Natural killer cell (primary cell): ENCODE measurements at regions not wholly inside any gene's neighbourhood (a gene's known extent, or its start where the extent isn't known, plus 50 kb on each side); places are given as distances from the start of the nearest gene placed in this dataset.

ENCODE experiments used
- ATAC-seq, 3 donors: fragments of 150-1000 bp in 2 of 3; fragments of 200-7000 bp in 1 of 3; cut with Tn5 transposase; 1 replicate in 1 of 3; 2 replicates in 2 of 3; pipeline ENCODE4 v1.10.0; 2021; ENCODE audit warnings: mild to moderate bottlenecking in 2 of 3, moderate library complexity in 2 of 3
- DNase-seq, 2 donors: peaks; one replicate each; pipeline versions ENCODE4 v3.0.0 to v3.0.0-alpha.2; 2013 to 2021; ENCODE audit warnings: mixed read lengths in 1 of 2
- H3K27ac ChIP-seq: one replicate; pipeline ENCODE4 v1.5.1; 2013; ENCODE audit warnings: mild to moderate bottlenecking, low read length
- H3K27me3 ChIP-seq: one replicate; pipeline ENCODE4 v1.6.1; 2013; ENCODE audit warnings: low read length; ENCODE audit not compliant: control insufficient read depth, insufficient read depth
- H3K36me3 ChIP-seq: one replicate; pipeline ENCODE4 v1.6.1; 2013; ENCODE audit warnings: low read length; ENCODE audit not compliant: control insufficient read depth, insufficient read depth
- H3K4me1 ChIP-seq: one replicate; pipeline ENCODE4 v1.6.1; 2013; ENCODE audit warnings: low read length; ENCODE audit not compliant: control insufficient read depth, insufficient read depth
- H3K4me3 ChIP-seq: one replicate; pipeline ENCODE4 v1.5.1; 2013; ENCODE audit warnings: low read length
- H3K9me3 ChIP-seq: one replicate; pipeline ENCODE4 v1.6.1; 2013; ENCODE audit warnings: low read length; ENCODE audit not compliant: control insufficient read depth, insufficient read depth
- H3K27ac Mint-ChIP-seq, 2 donors: one replicate each; pipeline ENCODE4 v1.8.0; 2022; ENCODE audit warnings: mild to moderate bottlenecking in 2 of 2, mixed read lengths in 2 of 2, moderate library complexity in 1 of 2
- H3K27me3 Mint-ChIP-seq, 2 donors: one replicate each; pipeline ENCODE4 v1.8.0; 2022; ENCODE audit warnings: low read depth in 2 of 2, mixed read lengths in 2 of 2
- H3K36me3 Mint-ChIP-seq: one replicate; pipeline ENCODE4 v1.8.0; 2022; ENCODE audit warnings: mixed read lengths
- H3K4me1 Mint-ChIP-seq, 2 donors: one replicate each; pipeline ENCODE4 v1.8.0; 2022; ENCODE audit warnings: mixed read lengths in 2 of 2
- H3K4me3 Mint-ChIP-seq: one replicate; pipeline ENCODE4 v1.8.0; 2022; ENCODE audit warnings: mild to moderate bottlenecking, moderate library complexity, mixed read lengths
- H3K9me3 Mint-ChIP-seq, 2 donors: one replicate each; pipeline ENCODE4 v1.8.0; 2022; ENCODE audit warnings: mixed read lengths in 2 of 2
- CTCF ChIP-seq: fragments of 200-600 bp; IDR thresholded peaks from one replicate; pipeline ENCODE4 v1.8.0; 2022; ENCODE audit warnings: antibody characterized with exemption
- WGBS: methylation state at CpG from one replicate; pipeline ENCODE4 v1.1.7; 2013; ENCODE audit warnings: missing lambda C conversion rate; ENCODE audit not compliant: insufficient coverage; 5-methylcytosine and 5-hydroxymethylcytosine counted together
- intact Hi-C: fragments of 100-400 bp; cut with micrococcal nuclease; formaldehyde crosslinking; loops from one replicate; pipeline ENCODE4 v1.14.2; 2022

- ATAC-seq (no peak), DNase-seq (no peak)
- Mint-ChIP-seq H3K36me3 (no peaks in the 10 kb centered on the region), H3K4me3 (no peak overlapping the region), H3K27ac (no peak overlapping the region), H3K4me1 (no peaks in the 10 kb centered on the region), H3K27me3 (peaks cover 0 to 4% of the 10 kb centered on the region in 2 donors), H3K9me3 (no peaks in the 10 kb centered on the region)
- Histone ChIP-seq H3K36me3 (no peaks in the 10 kb centered on the region), H3K27ac (no peak overlapping the region), H3K4me1 (no peaks in the 10 kb centered on the region), H3K9me3 (no peaks in the 10 kb centered on the region), H3K27me3 (no peaks in the 10 kb centered on the region), H3K4me3 (no peak overlapping the region)
- WGBS: 84% methylated on average over 7 of the region's 7 CpGs
- no peak for TF ChIP-seq CTCF
- intact Hi-C loops: no loop called here
Observed at GRCh38 chr3:14344351-14344750, 58.1 kb upstream of the SLC6A6 start.

GRCh38 chr3:14345496-14346150 lies 56.8 kb upstream of the SLC6A6 start:
- Histone ChIP-seq H3K27me3 (no peaks in the 10 kb centered on the region), H3K4me3 (no peak overlapping the region), H3K36me3 (no peaks in the 10 kb centered on the region), H3K4me1 (no peaks in the 10 kb centered on the region), H3K9me3 (no peaks in the 10 kb centered on the region), H3K27ac (no peak overlapping the region)
- H3K27me3 Mint-ChIP-seq: peaks cover 0 to 4% of the 10 kb centered on the region in 2 donors
- 75% methylated on average over 6 of the region's 7 CpGs for WGBS
- H3K27ac Mint-ChIP-seq: no peak overlapping the region
- no peaks in the 10 kb centered on the region for H3K4me1 Mint-ChIP-seq
- intact Hi-C loops: no loop called here
- no peak overlapping the region for H3K4me3 Mint-ChIP-seq
- no peaks in the 10 kb centered on the region for H3K9me3 Mint-ChIP-seq
- no peak for ATAC-seq
- no peak for DNase-seq
- no peak for TF ChIP-seq CTCF
- H3K36me3 Mint-ChIP-seq: no peaks in the 10 kb centered on the region

- Mint-ChIP-seq H3K27ac (no peak overlapping the region), H3K36me3 (no peaks in the 10 kb centered on the region), H3K27me3 (peaks cover 0 to 4% of the 10 kb centered on the region in 2 donors), H3K9me3 (no peaks in the 10 kb centered on the region), H3K4me3 (no peak overlapping the region), H3K4me1 (no peaks in the 10 kb centered on the region)
- H3K4me1 ChIP-seq: no peaks in the 10 kb centered on the region
- no peaks in the 10 kb centered on the region for H3K9me3 ChIP-seq
- H3K27ac ChIP-seq: no peak overlapping the region
- no peak for TF ChIP-seq CTCF
- ATAC-seq (no peak), DNase-seq (no peak)
- no peaks in the 10 kb centered on the region for H3K27me3 ChIP-seq
- intact Hi-C loops: no loop called here
- WGBS: 80% methylated on average over 9 of the region's 9 CpGs
- H3K36me3 ChIP-seq: no peaks in the 10 kb centered on the region
- H3K4me3 ChIP-seq: no peak overlapping the region
Observed at GRCh38 chr3:14346191-14346590, 56.2 kb upstream of the SLC6A6 start.

- Mint-ChIP-seq H3K27ac (no peak overlapping the region), H3K9me3 (no peaks in the 10 kb centered on the region), H3K27me3 (peaks cover 0 to 4% of the 10 kb centered on the region in 2 donors), H3K36me3 (no peaks in the 10 kb centered on the region), H3K4me1 (no peaks in the 10 kb centered on the region), H3K4me3 (no peak overlapping the region)
- DNase-seq: no peak
- no peaks in the 10 kb centered on the region for H3K36me3 ChIP-seq
- no peak for TF ChIP-seq CTCF
- H3K9me3 ChIP-seq: no peaks in the 10 kb centered on the region
- intact Hi-C loops: no loop called here
- H3K4me1 ChIP-seq: no peaks in the 10 kb centered on the region
- H3K4me3 ChIP-seq: no peak overlapping the region
- H3K27me3 ChIP-seq: no peaks in the 10 kb centered on the region
- 86% methylated on average over 4 of the region's 4 CpGs for WGBS
- H3K27ac ChIP-seq: no peak overlapping the region
- no peak for ATAC-seq
Observed at GRCh38 chr3:14346642-14347041, 55.8 kb upstream of the SLC6A6 start.
